ENCODE measurements at regions not wholly inside any gene's neighbourhood (a gene's known extent, or its start where the extent isn't known, plus 50 kb on each side); places are given as distances from the start of the nearest gene placed in this dataset.

- TF ChIP-seq, protein P1, sequence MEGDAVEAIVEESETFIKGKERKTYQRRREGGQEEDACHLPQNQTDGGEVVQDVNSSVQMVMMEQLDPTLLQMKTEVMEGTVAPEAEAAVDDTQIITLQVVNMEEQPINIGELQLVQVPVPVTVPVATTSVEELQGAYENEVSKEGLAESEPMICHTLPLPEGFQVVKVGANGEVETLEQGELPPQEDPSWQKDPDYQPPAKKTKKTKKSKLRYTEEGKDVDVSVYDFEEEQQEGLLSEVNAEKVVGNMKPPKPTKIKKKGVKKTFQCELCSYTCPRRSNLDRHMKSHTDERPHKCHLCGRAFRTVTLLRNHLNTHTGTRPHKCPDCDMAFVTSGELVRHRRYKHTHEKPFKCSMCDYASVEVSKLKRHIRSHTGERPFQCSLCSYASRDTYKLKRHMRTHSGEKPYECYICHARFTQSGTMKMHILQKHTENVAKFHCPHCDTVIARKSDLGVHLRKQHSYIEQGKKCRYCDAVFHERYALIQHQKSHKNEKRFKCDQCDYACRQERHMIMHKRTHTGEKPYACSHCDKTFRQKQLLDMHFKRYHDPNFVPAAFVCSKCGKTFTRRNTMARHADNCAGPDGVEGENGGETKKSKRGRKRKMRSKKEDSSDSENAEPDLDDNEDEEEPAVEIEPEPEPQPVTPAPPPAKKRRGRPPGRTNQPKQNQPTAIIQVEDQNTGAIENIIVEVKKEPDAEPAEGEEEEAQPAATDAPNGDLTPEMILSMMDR (conservative IDR thresholded peaks at IDR 0.05 in 1 of 2, IDR thresholded peaks at IDR 0.05 in 1 of 2; ENCODE audit: low read depth in 1 of 2, low read length in 2 of 2): no peak
- no peak for TF ChIP-seq EZH2 (IDR thresholded peaks at IDR 0.05; ENCODE audit: low read length, missing control alignments)
Measured at GRCh38 chr5:143674469-143674786, 137.5 kb upstream of the HMHB1 start.

Measured in fibroblast of lung (primary cell).